HEK293 (cell line): ENCODE measurements at regions not wholly inside any gene's neighbourhood (a gene's known extent, or its start where the extent isn't known, plus 50 kb on each side); places are given as distances from the start of the nearest gene placed in this dataset.

Experiments used
- CTCF ChIA-PET: fragments of 350-600 bp; formaldehyde crosslinking; extraction: SDS; loops from one replicate; lab custom pipeline; 2021; ENCODE audit warnings: antibody characterized with exemption; lab: Yijun Ruan, JAX
- POLR2A ChIA-PET: fragments of 300-600 bp; formaldehyde crosslinking; extraction: SDS; loops from one replicate; lab custom pipeline; 2020; ENCODE audit warnings: antibody characterized with exemption, inconsistent platforms; lab: Yijun Ruan, JAX
- H3K27ac ChIP-seq: fragments of 200-500 bp; sonication (Bioruptor generic); 2 replicates; pipeline ENCODE4 v1.5.1; 2014; ENCODE audit warnings: low read depth, low read length, control low read depth, inconsistent platforms; ENCODE audit errors: extremely low read depth
- H3K36me3 ChIP-seq, 2 experiments: fragments of 200-500 bp in 1 of 2; sonication (Bioruptor generic) in 1 of 2; 1 replicate in 1 of 2; 2 replicates in 1 of 2; pipeline ENCODE4 v1.5.1; 2014 to 2017; ENCODE audit warnings: inconsistent platforms in 2 of 2, low read length in 2 of 2; ENCODE audit not compliant: control insufficient read depth in 2 of 2, insufficient read depth in 1 of 2
- H3K4me1 ChIP-seq: fragments of 200-500 bp; sonication (Bioruptor generic); 2 replicates; pipeline ENCODE4 v1.5.1; 2014; ENCODE audit warnings: mild to moderate bottlenecking, low read length, inconsistent platforms; ENCODE audit not compliant: control insufficient read depth, insufficient read depth
- H3K4me3 ChIP-seq: 2 replicates; pipeline ENCODE4 v1.5.1; 2011; ENCODE audit warnings: low read depth, mild to moderate bottlenecking, control low read depth, low read length, moderate library complexity
- H3K9me3 ChIP-seq: fragments of 200-500 bp; sonication (Bioruptor generic); 2 replicates; pipeline ENCODE4 v1.5.1; 2014; ENCODE audit warnings: low read depth, low read length, inconsistent platforms; ENCODE audit not compliant: control insufficient read depth, insufficient read depth
- BCL11B ChIP-seq: fragments of 450-650 bp; formaldehyde crosslinking; IDR thresholded peaks from 2 replicates; pipeline ENCODE4 v1.5.1; 2016; ENCODE audit warnings: low read depth, missing biosample characterization, missing genetic modification characterization
- GLI4 ChIP-seq: fragments of 450-650 bp; formaldehyde crosslinking; IDR thresholded peaks from 2 replicates; pipeline ENCODE4 v1.5.1; 2016; ENCODE audit warnings: missing biosample characterization, missing genetic modification characterization
- KLF1 ChIP-seq: fragments of 450-650 bp; formaldehyde crosslinking; IDR thresholded peaks from 2 replicates; pipeline ENCODE4 v1.5.1; 2016; ENCODE audit warnings: missing biosample characterization, missing genetic modification characterization
- SCRT1 ChIP-seq: fragments of 450-650 bp; formaldehyde crosslinking; IDR thresholded peaks from 2 replicates; pipeline ENCODE4 v1.5.1; 2016; ENCODE audit warnings: missing biosample characterization, missing genetic modification characterization, borderline replicate concordance
- SETDB1 ChIP-seq: IDR thresholded peaks from one replicate; pipeline ENCODE4 v1.6.1; 2017; ENCODE audit warnings: mild to moderate bottlenecking, low read length, moderate library complexity, mixed read lengths; ENCODE audit not compliant: insufficient read length
- ZBTB1 ChIP-seq: fragments of 450-650 bp; formaldehyde crosslinking; IDR thresholded peaks from 2 replicates; pipeline ENCODE4 v1.5.1; 2016; ENCODE audit warnings: missing biosample characterization, missing genetic modification characterization
- ZBTB21 ChIP-seq: fragments of 450-650 bp; formaldehyde crosslinking; IDR thresholded peaks from 2 replicates; pipeline ENCODE4 v1.5.1; 2017; ENCODE audit warnings: missing biosample characterization, missing genetic modification characterization
- ZBTB44 ChIP-seq: fragments of 450-650 bp; IDR thresholded peaks from 2 replicates; pipeline ENCODE4 v1.5.1; 2018; ENCODE audit warnings: missing biosample characterization, mild to moderate bottlenecking, missing genetic modification characterization
- ZEB2 ChIP-seq: fragments of 450-650 bp; formaldehyde crosslinking; IDR thresholded peaks from 2 replicates; pipeline ENCODE4 v1.5.1; 2016; ENCODE audit warnings: missing biosample characterization, missing genetic modification characterization
- ZFP3 ChIP-seq: fragments of 450-650 bp; formaldehyde crosslinking; IDR thresholded peaks from 2 replicates; pipeline ENCODE4 v1.5.1; 2016; ENCODE audit warnings: low read depth, missing biosample characterization, missing genetic modification characterization
- ZNF140 ChIP-seq: fragments of 450-650 bp; formaldehyde crosslinking; IDR thresholded peaks from 2 replicates; pipeline ENCODE4 v1.5.1; 2016; ENCODE audit warnings: missing biosample characterization, missing genetic modification characterization
- ZNF169 ChIP-seq: fragments of 450-650 bp; formaldehyde crosslinking; IDR thresholded peaks from 2 replicates; pipeline ENCODE4 v1.5.1; 2016; ENCODE audit warnings: missing biosample characterization, missing genetic modification characterization
- ZNF2 ChIP-seq: fragments of 450-650 bp; formaldehyde crosslinking; IDR thresholded peaks from 2 replicates; pipeline ENCODE4 v1.5.1; 2016; ENCODE audit warnings: missing biosample characterization, missing genetic modification characterization
- ZNF423 ChIP-seq: fragments of 450-650 bp; formaldehyde crosslinking; IDR thresholded peaks from 2 replicates; pipeline ENCODE4 v1.5.1; 2016; ENCODE audit warnings: missing biosample characterization, missing genetic modification characterization
- ZNF645 ChIP-seq: fragments of 450-650 bp; formaldehyde crosslinking; IDR thresholded peaks from 2 replicates; pipeline ENCODE4; 2016; ENCODE audit warnings: missing biosample characterization, missing genetic modification characterization
- ZSCAN16 ChIP-seq: fragments of 450-650 bp; formaldehyde crosslinking; IDR thresholded peaks from 2 replicates; pipeline ENCODE4 v1.5.1; 2016; ENCODE audit warnings: missing biosample characterization, missing genetic modification characterization
- ZSCAN18 ChIP-seq: fragments of 450-650 bp; formaldehyde crosslinking; IDR thresholded peaks from 2 replicates; pipeline ENCODE4 v1.5.1; 2016; ENCODE audit warnings: missing biosample characterization, missing genetic modification characterization
- TF ChIP-seq, protein P1 (sequence below): fragments of 450-650 bp; formaldehyde crosslinking; IDR thresholded peaks from 2 replicates; pipeline ENCODE4 v1.5.1; 2016; ENCODE audit warnings: missing biosample characterization, missing genetic modification characterization

- TF ChIP-seq, protein P1, sequence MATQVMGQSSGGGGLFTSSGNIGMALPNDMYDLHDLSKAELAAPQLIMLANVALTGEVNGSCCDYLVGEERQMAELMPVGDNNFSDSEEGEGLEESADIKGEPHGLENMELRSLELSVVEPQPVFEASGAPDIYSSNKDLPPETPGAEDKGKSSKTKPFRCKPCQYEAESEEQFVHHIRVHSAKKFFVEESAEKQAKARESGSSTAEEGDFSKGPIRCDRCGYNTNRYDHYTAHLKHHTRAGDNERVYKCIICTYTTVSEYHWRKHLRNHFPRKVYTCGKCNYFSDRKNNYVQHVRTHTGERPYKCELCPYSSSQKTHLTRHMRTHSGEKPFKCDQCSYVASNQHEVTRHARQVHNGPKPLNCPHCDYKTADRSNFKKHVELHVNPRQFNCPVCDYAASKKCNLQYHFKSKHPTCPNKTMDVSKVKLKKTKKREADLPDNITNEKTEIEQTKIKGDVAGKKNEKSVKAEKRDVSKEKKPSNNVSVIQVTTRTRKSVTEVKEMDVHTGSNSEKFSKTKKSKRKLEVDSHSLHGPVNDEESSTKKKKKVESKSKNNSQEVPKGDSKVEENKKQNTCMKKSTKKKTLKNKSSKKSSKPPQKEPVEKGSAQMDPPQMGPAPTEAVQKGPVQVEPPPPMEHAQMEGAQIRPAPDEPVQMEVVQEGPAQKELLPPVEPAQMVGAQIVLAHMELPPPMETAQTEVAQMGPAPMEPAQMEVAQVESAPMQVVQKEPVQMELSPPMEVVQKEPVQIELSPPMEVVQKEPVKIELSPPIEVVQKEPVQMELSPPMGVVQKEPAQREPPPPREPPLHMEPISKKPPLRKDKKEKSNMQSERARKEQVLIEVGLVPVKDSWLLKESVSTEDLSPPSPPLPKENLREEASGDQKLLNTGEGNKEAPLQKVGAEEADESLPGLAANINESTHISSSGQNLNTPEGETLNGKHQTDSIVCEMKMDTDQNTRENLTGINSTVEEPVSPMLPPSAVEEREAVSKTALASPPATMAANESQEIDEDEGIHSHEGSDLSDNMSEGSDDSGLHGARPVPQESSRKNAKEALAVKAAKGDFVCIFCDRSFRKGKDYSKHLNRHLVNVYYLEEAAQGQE (tag by site-specific recombination): no peak
- TF ChIP-seq ZFP3 (tag by site-specific recombination): no peak
- TF ChIP-seq GLI4 (tag by site-specific recombination): no peak
- no peak for TF ChIP-seq ZBTB21 (tag by site-specific recombination)
- TF ChIP-seq ZBTB44 (tag by site-specific recombination): no peak
- no peak for TF ChIP-seq ZBTB1 (tag by site-specific recombination)
- TF ChIP-seq ZNF645 (tag by site-specific recombination): no peak
- no peak for TF ChIP-seq ZSCAN16 (tag by site-specific recombination)
- no peak for TF ChIP-seq ZEB2 (tag by site-specific recombination)
- TF ChIP-seq SCRT1 (tag by site-specific recombination): no peak
- TF ChIP-seq, all 188 proteins: peak for 0
These were observed 74.8 kb upstream of the LRRN2 start (continued) for GRCh38 chr1:204760350-204760749.

DNA sequence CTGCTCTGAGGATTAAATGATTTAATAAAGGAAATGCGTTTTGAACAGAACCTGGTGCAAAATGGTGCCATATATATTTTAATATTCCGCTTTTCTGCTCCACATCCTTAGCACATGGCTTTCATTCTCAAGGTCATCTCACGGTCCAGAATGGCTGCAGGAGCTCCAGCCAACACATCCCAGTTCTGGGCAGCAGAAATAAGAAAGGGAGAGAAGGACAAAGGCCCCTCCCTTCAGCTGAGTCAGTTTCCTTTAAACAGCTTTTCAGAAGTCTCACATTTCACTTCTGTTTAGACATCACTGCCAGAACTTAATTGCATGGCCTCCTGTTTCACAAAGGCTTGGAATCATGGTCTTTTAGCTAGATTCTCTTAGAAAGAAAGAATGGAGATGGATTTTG is 75.2 kb upstream of the LRRN2 start:
- ChIA-PET CTCF (interaction anchor here (0.6 to 4.7 kb wide), 6 partner anchors 14 to 827 kb away, joined by 3 to 68 read pairs (median 4); no protein-coding TSS in a partner anchor), POLR2A (interaction anchor here (0.6 kb wide), 1 partner anchor 172 kb away, joined by 3 read pairs; no protein-coding TSS in a partner anchor)
- no peaks in the 10 kb centered on the region for H3K9me3 ChIP-seq
- H3K4me1 ChIP-seq: no peaks in the 10 kb centered on the region
- H3K36me3 ChIP-seq: no peaks in the 10 kb centered on the region
- no peak overlapping the region for H3K4me3 ChIP-seq
- no peak overlapping the region for H3K27ac ChIP-seq
- TF ChIP-seq ZNF2 (no peak), SETDB1 (peak; percentile 80), ZNF140 (tag by site-specific recombination) (no peak), ZNF169 (no peak), ZSCAN18 (tag by site-specific recombination) (no peak), KLF1 (tag by site-specific recombination) (no peak), BCL11B (no peak), ZNF423 (no peak)
